Parathyroid adenoma (tissue), 2 donors: ENCODE measurements at regions not wholly inside any gene's neighbourhood (a gene's known extent, or its start where the extent isn't known, plus 50 kb on each side); places are given as distances from the start of the nearest gene placed in this dataset.

Source experiments
- H2AFZ ChIP-seq: fragments of 300-600 bp; sonication (generic); one replicate; pipeline ENCODE4 v1.7.0; 2017; ENCODE audit warnings: antibody characterized with exemption, mild to moderate bottlenecking
- H3K27ac ChIP-seq: fragments of 300-600 bp; sonication (generic); one replicate; pipeline ENCODE4 v1.7.0; 2017
- H3K27me3 ChIP-seq: fragments of 300-600 bp; sonication (generic); one replicate; pipeline ENCODE4 v1.7.0; 2017; ENCODE audit warnings: low read length; ENCODE audit not compliant: control insufficient read depth, insufficient read depth
- H3K36me3 ChIP-seq: fragments of 300-600 bp; sonication (generic); one replicate; pipeline ENCODE4 v1.7.0; 2017; ENCODE audit warnings: low read length; ENCODE audit not compliant: control insufficient read depth, insufficient read depth
- H3K4me1 ChIP-seq: fragments of 300-600 bp; sonication (generic); one replicate; pipeline ENCODE4 v1.7.0; 2017; ENCODE audit warnings: control low read depth
- H3K4me2 ChIP-seq: fragments of 300-600 bp; sonication (generic); one replicate; pipeline ENCODE4 v1.7.0; 2017; ENCODE audit warnings: low read length
- H3K4me3 ChIP-seq: fragments of 300-600 bp; sonication (generic); one replicate; pipeline ENCODE4 v1.7.0; 2017; ENCODE audit warnings: low read depth, low read length
- H3K79me2 ChIP-seq: fragments of 300-600 bp; sonication (generic); one replicate; pipeline ENCODE4 v1.7.0; 2017; ENCODE audit warnings: control low read depth
- H3K9ac ChIP-seq: fragments of 300-600 bp; sonication (generic); one replicate; pipeline ENCODE4 v1.7.0; 2017; ENCODE audit warnings: mild to moderate bottlenecking
- H3K9me3 ChIP-seq: fragments of 300-600 bp; sonication (generic); one replicate; pipeline ENCODE4 v1.7.0; 2017; ENCODE audit warnings: low read length; ENCODE audit not compliant: control insufficient read depth
- CTCF ChIP-seq: fragments of 300-600 bp; sonication (generic); IDR thresholded peaks from one replicate; pipeline ENCODE4 v1.7.0; 2017; ENCODE audit warnings: antibody characterized with exemption, mild to moderate bottlenecking
- donor health status: primary hyperparathyroidism.

GRCh38 chr10:3975016-3975415 is 190.0 kb upstream of the KLF6 start:
- Histone ChIP-seq H3K4me3 (no peak overlapping the region), H3K27ac (no peak overlapping the region), H3K27me3 (no peaks in the 10 kb centered on the region), H3K9ac (no peak overlapping the region), H3K4me2 (no peak overlapping the region), H3K36me3 (no peaks in the 10 kb centered on the region), H3K9me3 (no peaks in the 10 kb centered on the region), H3K4me1 (no peaks in the 10 kb centered on the region), H2AFZ (no peak overlapping the region), H3K79me2 (no peaks in the 10 kb centered on the region)
- TF ChIP-seq CTCF: no peak

- Histone ChIP-seq H3K4me1 (no peaks in the 10 kb centered on the region), H3K27ac (no peak overlapping the region), H2AFZ (no peak overlapping the region), H3K9ac (no peak overlapping the region), H3K4me3 (no peak overlapping the region), H3K79me2 (no peaks in the 10 kb centered on the region), H3K4me2 (no peak overlapping the region), H3K9me3 (no peaks in the 10 kb centered on the region), H3K27me3 (no peaks in the 10 kb centered on the region), H3K36me3 (no peaks in the 10 kb centered on the region)
- TF ChIP-seq CTCF: no peak
Measured at GRCh38 chr10:3972460-3973301, 187.7 kb upstream of the KLF6 start.

GRCh38 chr10:3971713-3972112 is 186.7 kb upstream of the KLF6 start:
- no peak for TF ChIP-seq CTCF

GRCh38 chr10:3969876-3970666 is 185.1 kb upstream of the KLF6 start:
- no peak overlapping the region for H3K4me2 ChIP-seq
- no peaks in the 10 kb centered on the region for H3K79me2 ChIP-seq
- H3K9ac ChIP-seq: no peak overlapping the region
- H2AFZ ChIP-seq: no peak overlapping the region
- no peaks in the 10 kb centered on the region for H3K36me3 ChIP-seq
- no peaks in the 10 kb centered on the region for H3K27me3 ChIP-seq
- no peak overlapping the region for H3K4me3 ChIP-seq
- H3K4me1 ChIP-seq: no peaks in the 10 kb centered on the region
- no peaks in the 10 kb centered on the region for H3K9me3 ChIP-seq
- no peak for TF ChIP-seq CTCF
- no peak overlapping the region for H3K27ac ChIP-seq

More at GRCh38 chr10:3971713-3972112, 186.7 kb upstream of the KLF6 start:
- no peak overlapping the region for H3K9ac ChIP-seq
- H3K27ac ChIP-seq: no peak overlapping the region
- no peak overlapping the region for H3K4me2 ChIP-seq
- H3K9me3 ChIP-seq: no peaks in the 10 kb centered on the region
- H3K27me3 ChIP-seq: no peaks in the 10 kb centered on the region
- no peaks in the 10 kb centered on the region for H3K36me3 ChIP-seq
- no peaks in the 10 kb centered on the region for H3K4me1 ChIP-seq
- H3K4me3 ChIP-seq: no peak overlapping the region
- H2AFZ ChIP-seq: no peak overlapping the region
- H3K79me2 ChIP-seq: no peaks in the 10 kb centered on the region
